Astrocyte (in vitro differentiated cells and primary cell): ENCODE measurements at regions not wholly inside any gene's neighbourhood (a gene's known extent, or its start where the extent isn't known, plus 50 kb on each side); places are given as distances from the start of the nearest gene placed in this dataset.

Experiments used
- CTCF ChIP-seq: IDR thresholded peaks from 2 replicates; pipeline ENCODE4 v1.5.1; 2011; ENCODE audit warnings: low read depth, mild to moderate bottlenecking, inconsistent platforms, low read length, moderate library complexity; ENCODE audit not compliant: insufficient read depth
- EZH2 ChIP-seq: IDR thresholded peaks from 2 replicates; pipeline ENCODE4 v1.6.1; 2012; ENCODE audit warnings: mild to moderate bottlenecking, low read length, inconsistent platforms; ENCODE audit not compliant: insufficient read depth

GRCh38 chr12:13339091-13339490 lies 142.6 kb downstream of the EMP1 start:
- no peak for TF ChIP-seq CTCF
- TF ChIP-seq EZH2 = no peak
